DOHH2 (cell line): ENCODE measurements at regions not wholly inside any gene's neighbourhood (a gene's known extent, or its start where the extent isn't known, plus 50 kb on each side); places are given as distances from the start of the nearest gene placed in this dataset.

Source experiments
- CTCF ChIP-seq: fragments of 200-600 bp; sonication (generic); IDR thresholded peaks from one replicate; pipeline ENCODE4 v1.5.1; 2014; ENCODE audit warnings: antibody characterized with exemption, mild to moderate bottlenecking, low read depth, low read length; ENCODE audit not compliant: poor library complexity, severe bottlenecking
- EZH2phosphoT487 ChIP-seq: fragments of 200-600 bp; sonication (generic); IDR thresholded peaks from 2 replicates; pipeline ENCODE4 v1.6.1; 2017; ENCODE audit warnings: borderline replicate concordance, mild to moderate bottlenecking, antibody characterized with exemption, low read length, moderate library complexity, mixed read lengths

DNA sequence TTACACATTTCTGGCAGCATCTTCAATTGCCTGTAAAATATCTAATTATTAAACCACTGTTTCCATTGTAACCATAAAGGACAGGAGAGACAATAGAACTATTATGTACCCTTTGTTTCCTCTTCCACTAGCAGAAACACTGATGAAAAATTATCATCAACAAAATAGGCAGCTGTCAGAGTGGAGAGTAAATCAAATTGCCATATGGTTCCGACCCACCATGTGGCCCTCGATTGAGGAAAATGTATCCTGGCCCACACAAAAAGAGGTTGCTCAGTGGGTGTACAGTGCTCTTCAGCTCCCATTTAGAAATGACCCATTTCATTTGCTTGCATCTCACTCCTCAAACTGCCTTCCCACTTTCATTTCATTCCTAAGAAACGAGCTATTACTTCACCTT lies 570.6 kb upstream of the UBE2E2 start:
- TF ChIP-seq CTCF (no peak), EZH2phosphoT487 (no peak)
